ENCODE measurements at regions not wholly inside any gene's neighbourhood (a gene's known extent, or its start where the extent isn't known, plus 50 kb on each side); places are given as distances from the start of the nearest gene placed in this dataset.

DNA sequence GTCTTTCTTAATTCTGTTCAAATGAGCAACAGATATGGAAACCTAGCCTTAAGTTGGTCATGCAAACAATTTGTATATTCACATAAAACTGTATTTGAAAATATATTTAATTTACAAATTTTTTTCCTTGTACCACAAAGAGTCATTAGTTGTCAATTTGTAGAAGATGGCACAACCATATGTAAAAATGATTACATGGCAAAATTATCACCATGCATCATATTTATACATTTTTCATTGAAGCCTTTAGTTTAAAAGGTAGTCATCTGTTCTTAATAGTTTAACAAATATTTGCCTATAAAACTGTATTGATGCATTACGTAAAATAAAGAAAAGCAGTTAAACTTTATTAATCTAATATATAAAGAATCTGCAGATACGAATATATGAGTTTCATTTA, 1306.8 kb upstream of the ADGRB3 start:
- ATAC-seq (no peak), DNase-seq (ENCODE audit: low read depth in 1 of 2, low spot score in 1 of 2) (no peak), FAIRE-seq (no peak)
- 24% methylated on average over 2 of the region's 2 CpGs for WGBS (ENCODE audit: missing lambda C conversion rate)
- no peak overlapping the region for H3K4me2 ChIP-seq
- no peak overlapping the region for H3K27ac ChIP-seq
- CTCF ChIA-PET, result no interaction called here
- H3K9me3 ChIP-seq, result no peaks in the 10 kb centered on the region
- POLR2A ChIA-PET, result no interaction called here
- TF ChIP-seq MAFK (IDR thresholded peaks at IDR 0.05; ENCODE audit: partially characterized antibody) (peak; percentile 54), KDM1A (IDR thresholded peaks at IDR 0.05; ENCODE audit: low read depth) (no peak)
- TF ChIP-seq, protein P1, sequence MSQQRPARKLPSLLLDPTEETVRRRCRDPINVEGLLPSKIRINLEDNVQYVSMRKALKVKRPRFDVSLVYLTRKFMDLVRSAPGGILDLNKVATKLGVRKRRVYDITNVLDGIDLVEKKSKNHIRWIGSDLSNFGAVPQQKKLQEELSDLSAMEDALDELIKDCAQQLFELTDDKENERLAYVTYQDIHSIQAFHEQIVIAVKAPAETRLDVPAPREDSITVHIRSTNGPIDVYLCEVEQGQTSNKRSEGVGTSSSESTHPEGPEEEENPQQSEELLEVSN (IDR thresholded peaks at IDR 0.05; ENCODE audit: borderline replicate concordance, low read depth), result no peak
- H3K4me1 ChIP-seq, result no peaks in the 10 kb centered on the region
- H3K4me3 ChIP-seq, result no peak overlapping the region

DNA sequence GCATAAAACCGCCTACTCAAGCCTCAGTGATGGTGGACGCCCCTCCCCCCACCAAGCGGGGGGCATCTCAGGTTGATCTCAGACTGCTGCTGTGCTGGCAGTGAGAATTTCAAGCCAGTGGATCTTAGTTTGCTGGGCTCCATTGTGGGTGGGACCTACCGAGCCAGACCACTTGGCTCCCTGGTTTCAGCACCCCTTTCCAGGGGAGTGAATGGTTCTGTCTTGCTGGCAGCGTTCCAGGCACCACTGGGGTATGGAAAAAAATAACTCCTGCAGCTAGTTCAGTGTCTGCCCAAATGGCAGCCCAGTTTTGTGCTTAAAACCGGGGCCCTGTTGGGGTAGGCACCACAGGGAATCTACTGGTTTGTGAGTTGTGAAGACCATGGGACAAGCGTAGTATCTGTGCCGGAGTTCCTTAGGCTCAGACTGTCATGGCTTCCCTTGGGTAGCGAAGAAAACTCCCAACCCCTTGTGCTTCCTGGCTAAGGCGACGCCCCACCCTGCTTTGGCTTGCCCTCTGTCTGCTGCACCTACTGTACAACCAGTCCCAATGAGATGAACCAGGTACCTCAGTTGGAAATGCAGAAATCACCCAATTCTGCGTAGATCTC, 1334.5 kb upstream of the ADGRB3 start:
- DNase-seq (ENCODE audit: low read depth in 1 of 2, low spot score in 1 of 2) (no peak), ATAC-seq (no peak), FAIRE-seq (no peak)
- 26% methylated on average over 10 of the region's 12 CpGs for WGBS (ENCODE audit: missing lambda C conversion rate)
- Histone ChIP-seq H3K4me3 (no peak overlapping the region), H3K27ac (no peak overlapping the region), H3K4me2 (no peak overlapping the region), H3K4me1 (no peaks in the 10 kb centered on the region), H3K9me3 (no peaks in the 10 kb centered on the region)
- TF ChIP-seq HEYL (CRISPR knock-in tag; IDR thresholded peaks at IDR 0.05) (no peak), POLR2AphosphoS2 (conservative IDR thresholded peaks at IDR 0.05; ENCODE audit: low read length) (no peak), CBX8 (IDR thresholded peaks at IDR 0.05) (no peak), NFE2L2 (conservative IDR thresholded peaks at IDR 0.05; ENCODE audit: low read length) (no peak), EP300 (IDR thresholded peaks at IDR 0.05) (no peak), POLR2A (IDR thresholded peaks at IDR 0.05; ENCODE audit: low read length) (no peak), SMC3 (IDR thresholded peaks at IDR 0.05) (no peak), MAFK (IDR thresholded peaks at IDR 0.05; ENCODE audit: partially characterized antibody) (no peak), MYC (IDR thresholded peaks at IDR 0.05; ENCODE audit: borderline replicate concordance, low read length) (no peak), RNF2 (IDR thresholded peaks at IDR 0.05; ENCODE audit: borderline replicate concordance, low read depth) (no peak), JUN (IDR thresholded peaks at IDR 0.05) (no peak)
- TF ChIP-seq, protein P2, sequence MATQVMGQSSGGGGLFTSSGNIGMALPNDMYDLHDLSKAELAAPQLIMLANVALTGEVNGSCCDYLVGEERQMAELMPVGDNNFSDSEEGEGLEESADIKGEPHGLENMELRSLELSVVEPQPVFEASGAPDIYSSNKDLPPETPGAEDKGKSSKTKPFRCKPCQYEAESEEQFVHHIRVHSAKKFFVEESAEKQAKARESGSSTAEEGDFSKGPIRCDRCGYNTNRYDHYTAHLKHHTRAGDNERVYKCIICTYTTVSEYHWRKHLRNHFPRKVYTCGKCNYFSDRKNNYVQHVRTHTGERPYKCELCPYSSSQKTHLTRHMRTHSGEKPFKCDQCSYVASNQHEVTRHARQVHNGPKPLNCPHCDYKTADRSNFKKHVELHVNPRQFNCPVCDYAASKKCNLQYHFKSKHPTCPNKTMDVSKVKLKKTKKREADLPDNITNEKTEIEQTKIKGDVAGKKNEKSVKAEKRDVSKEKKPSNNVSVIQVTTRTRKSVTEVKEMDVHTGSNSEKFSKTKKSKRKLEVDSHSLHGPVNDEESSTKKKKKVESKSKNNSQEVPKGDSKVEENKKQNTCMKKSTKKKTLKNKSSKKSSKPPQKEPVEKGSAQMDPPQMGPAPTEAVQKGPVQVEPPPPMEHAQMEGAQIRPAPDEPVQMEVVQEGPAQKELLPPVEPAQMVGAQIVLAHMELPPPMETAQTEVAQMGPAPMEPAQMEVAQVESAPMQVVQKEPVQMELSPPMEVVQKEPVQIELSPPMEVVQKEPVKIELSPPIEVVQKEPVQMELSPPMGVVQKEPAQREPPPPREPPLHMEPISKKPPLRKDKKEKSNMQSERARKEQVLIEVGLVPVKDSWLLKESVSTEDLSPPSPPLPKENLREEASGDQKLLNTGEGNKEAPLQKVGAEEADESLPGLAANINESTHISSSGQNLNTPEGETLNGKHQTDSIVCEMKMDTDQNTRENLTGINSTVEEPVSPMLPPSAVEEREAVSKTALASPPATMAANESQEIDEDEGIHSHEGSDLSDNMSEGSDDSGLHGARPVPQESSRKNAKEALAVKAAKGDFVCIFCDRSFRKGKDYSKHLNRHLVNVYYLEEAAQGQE (IDR thresholded peaks at IDR 0.05), result no peak
- TF ChIP-seq, protein P3, sequence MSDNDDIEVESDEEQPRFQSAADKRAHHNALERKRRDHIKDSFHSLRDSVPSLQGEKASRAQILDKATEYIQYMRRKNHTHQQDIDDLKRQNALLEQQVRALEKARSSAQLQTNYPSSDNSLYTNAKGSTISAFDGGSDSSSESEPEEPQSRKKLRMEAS (IDR thresholded peaks at IDR 0.05), result no peak
- POLR2A ChIA-PET, result no interaction called here
- CTCF ChIA-PET, result no interaction called here

DNA sequence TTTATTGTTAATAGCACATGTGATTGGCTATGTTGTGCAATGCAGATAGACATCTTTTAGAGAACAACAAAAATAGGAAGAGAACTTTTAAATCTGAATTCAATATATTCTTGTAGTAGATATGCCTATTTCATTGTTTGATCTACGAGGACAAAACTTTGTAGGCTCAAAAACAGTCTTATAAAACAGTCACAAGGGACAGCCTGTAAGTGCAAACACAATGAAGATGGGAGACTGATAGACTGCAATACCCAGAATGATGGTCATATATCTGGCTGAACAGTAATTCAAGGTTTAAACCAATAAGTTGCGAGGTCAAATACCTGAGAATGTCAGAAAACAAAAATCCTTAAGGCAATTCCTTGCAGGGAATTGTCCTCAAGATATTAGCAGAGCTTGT, 1342.9 kb upstream of the ADGRB3 start:
- ChIA-PET CTCF (no interaction called here), POLR2A (no interaction called here)
- ATAC-seq (no peak), FAIRE-seq (no peak), DNase-seq (ENCODE audit: low read depth in 1 of 2, low spot score in 1 of 2) (no peak)
- H3K9me3 ChIP-seq, result no peaks in the 10 kb centered on the region
- WGBS (ENCODE audit: missing lambda C conversion rate), result 9% methylated on average over 2 of the region's 2 CpGs
- H3K4me1 ChIP-seq, result no peaks in the 10 kb centered on the region
- no peak overlapping the region for H3K4me2 ChIP-seq
- H3K27ac ChIP-seq, result no peak overlapping the region
- H3K4me3 ChIP-seq, result no peak overlapping the region
- TF ChIP-seq, protein P2 (IDR thresholded peaks at IDR 0.05), result no peak
- TF ChIP-seq TP53 (CRISPR knock-in tag; IDR thresholded peaks at IDR 0.05), result no peak
- TF ChIP-seq RCOR1 (IDR thresholded peaks at IDR 0.05; ENCODE audit: low read depth, low read length), result no peak
- no peak for TF ChIP-seq SREBF2 (IDR thresholded peaks at IDR 0.05)
- TF ChIP-seq JUNB (IDR thresholded peaks at IDR 0.05), result no peak
- no peak for TF ChIP-seq EHF (CRISPR knock-in tag; IDR thresholded peaks at IDR 0.05)
- TF ChIP-seq MAZ (IDR thresholded peaks at IDR 0.05; ENCODE audit: borderline replicate concordance, low read depth, low read length), result no peak
- TF ChIP-seq, protein P4, sequence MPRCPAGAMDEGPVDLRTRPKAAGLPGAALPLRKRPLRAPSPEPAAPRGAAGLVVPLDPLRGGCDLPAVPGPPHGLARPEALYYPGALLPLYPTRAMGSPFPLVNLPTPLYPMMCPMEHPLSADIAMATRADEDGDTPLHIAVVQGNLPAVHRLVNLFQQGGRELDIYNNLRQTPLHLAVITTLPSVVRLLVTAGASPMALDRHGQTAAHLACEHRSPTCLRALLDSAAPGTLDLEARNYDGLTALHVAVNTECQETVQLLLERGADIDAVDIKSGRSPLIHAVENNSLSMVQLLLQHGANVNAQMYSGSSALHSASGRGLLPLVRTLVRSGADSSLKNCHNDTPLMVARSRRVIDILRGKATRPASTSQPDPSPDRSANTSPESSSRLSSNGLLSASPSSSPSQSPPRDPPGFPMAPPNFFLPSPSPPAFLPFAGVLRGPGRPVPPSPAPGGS (IDR thresholded peaks at IDR 0.05), result no peak
- TF ChIP-seq GATA3 (IDR thresholded peaks at IDR 0.05; ENCODE audit: borderline replicate concordance), result no peak
- no peak for TF ChIP-seq JUN (IDR thresholded peaks at IDR 0.05)
- no peak for TF ChIP-seq CBX2 (IDR thresholded peaks at IDR 0.05; ENCODE audit: borderline replicate concordance, low read depth)
- TF ChIP-seq, protein P5, sequence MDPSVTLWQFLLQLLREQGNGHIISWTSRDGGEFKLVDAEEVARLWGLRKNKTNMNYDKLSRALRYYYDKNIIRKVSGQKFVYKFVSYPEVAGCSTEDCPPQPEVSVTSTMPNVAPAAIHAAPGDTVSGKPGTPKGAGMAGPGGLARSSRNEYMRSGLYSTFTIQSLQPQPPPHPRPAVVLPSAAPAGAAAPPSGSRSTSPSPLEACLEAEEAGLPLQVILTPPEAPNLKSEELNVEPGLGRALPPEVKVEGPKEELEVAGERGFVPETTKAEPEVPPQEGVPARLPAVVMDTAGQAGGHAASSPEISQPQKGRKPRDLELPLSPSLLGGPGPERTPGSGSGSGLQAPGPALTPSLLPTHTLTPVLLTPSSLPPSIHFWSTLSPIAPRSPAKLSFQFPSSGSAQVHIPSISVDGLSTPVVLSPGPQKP (IDR thresholded peaks at IDR 0.05; ENCODE audit: low read depth, low read length), result no peak

All from A549 (cell line).